Smooth muscle cell (in vitro differentiated cells): ENCODE measurements at regions not wholly inside any gene's neighbourhood (a gene's known extent, or its start where the extent isn't known, plus 50 kb on each side); places are given as distances from the start of the nearest gene placed in this dataset.
A peak's percentile ranks its signal among the peaks of the same experiment; 100 is the strongest.
"Not testable (repeated sequence)": the region's sequence is repeated elsewhere in the genome, so short reads cannot be mapped to it uniquely, and the experiment has no call there.

Experiments used
- DNase-seq: peaks from one replicate; lab custom pipeline; 2025; ENCODE audit not compliant: unreplicated experiment; lab: John Stamatoyannopoulos, UW
- H2AFZ ChIP-seq: fragments of 200-600 bp; sonication (generic); 2 replicates; pipeline ENCODE4 v1.6.0; 2016; ENCODE audit warnings: antibody characterized with exemption, low read depth, mild to moderate bottlenecking
- H3F3A ChIP-seq: fragments of 200-600 bp; sonication (generic); 2 replicates; pipeline ENCODE4 v1.6.0; 2017; ENCODE audit warnings: antibody characterized with exemption, low read depth
- H3K27ac ChIP-seq: fragments of 200-600 bp; sonication (generic); 2 replicates; pipeline ENCODE4 v1.5.1; 2016; ENCODE audit warnings: low read depth, mild to moderate bottlenecking
- H3K27me3 ChIP-seq: fragments of 200-600 bp; sonication (generic); 2 replicates; pipeline ENCODE4 v1.6.1; 2016; ENCODE audit warnings: low read depth, mild to moderate bottlenecking
- H3K36me3 ChIP-seq: fragments of 200-600 bp; sonication (generic); 2 replicates; pipeline ENCODE4 v1.5.1; 2016; ENCODE audit warnings: low read depth
- H3K4me1 ChIP-seq: fragments of 200-600 bp; sonication (generic); 2 replicates; pipeline ENCODE4 v1.5.1; 2016; ENCODE audit warnings: low read depth
- H3K4me2 ChIP-seq: fragments of 200-600 bp; sonication (generic); 2 replicates; pipeline ENCODE4 v1.6.0; 2016; ENCODE audit warnings: mild to moderate bottlenecking
- H3K4me3 ChIP-seq: fragments of 200-600 bp; sonication (generic); 2 replicates; pipeline ENCODE4 v1.5.1; 2016; ENCODE audit warnings: mild to moderate bottlenecking
- H3K79me2 ChIP-seq: fragments of 200-600 bp; sonication (generic); 2 replicates; pipeline ENCODE4 v1.6.0; 2016; ENCODE audit warnings: low read depth, mild to moderate bottlenecking
- H3K9ac ChIP-seq: fragments of 200-600 bp; sonication (generic); 2 replicates; pipeline ENCODE4 v1.6.0; 2016; ENCODE audit warnings: low read depth
- H3K9me3 ChIP-seq: fragments of 200-600 bp; sonication (generic); replicated peaks from 2 replicates; pipeline ENCODE4 v1.5.1; 2016; ENCODE audit warnings: low read depth
- H4K20me1 ChIP-seq: fragments of 200-600 bp; sonication (generic); 2 replicates; pipeline ENCODE4 v1.6.0; 2016; ENCODE audit warnings: low read depth
- CTCF ChIP-seq: fragments of 200-600 bp; sonication (generic); IDR thresholded peaks from 2 replicates; pipeline ENCODE4 v1.5.1; 2017; ENCODE audit warnings: borderline replicate concordance, mild to moderate bottlenecking, antibody characterized with exemption; ENCODE audit not compliant: insufficient read depth, poor library complexity, severe bottlenecking
- WGBS: methylation state at CpG from one replicate; pipeline ENCODE4 v1.1.7; 2016; ENCODE audit warnings: low lambda C conversion rate; 5-methylcytosine and 5-hydroxymethylcytosine counted together

DNA sequence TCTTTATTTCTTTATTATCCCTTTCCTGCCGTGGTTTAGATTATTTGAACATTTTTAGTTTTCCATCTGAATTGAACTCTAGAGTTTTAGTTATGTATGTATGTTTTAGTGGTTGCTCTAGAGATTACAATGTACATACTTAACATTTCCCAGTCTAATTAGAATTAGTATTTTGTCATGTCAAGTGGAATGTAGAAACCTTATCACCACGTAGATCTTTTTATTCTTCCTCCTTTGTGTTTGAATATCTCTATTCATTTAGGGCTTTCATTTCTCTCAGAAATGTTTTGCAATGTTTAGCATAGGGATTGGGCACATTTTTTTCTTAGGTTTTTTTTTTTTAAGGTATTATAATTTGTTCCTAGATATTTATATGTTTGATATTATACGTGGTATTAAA lies 73.1 kb upstream of the EZR start:
- WGBS: 79% methylated on average over 3 of the region's 3 CpGs
- H4K20me1 ChIP-seq: no peaks in the 10 kb centered on the region
- H3K4me3 ChIP-seq: no peak overlapping the region
- no peaks in the 10 kb centered on the region for H3K79me2 ChIP-seq
- no peaks in the 10 kb centered on the region for H3K36me3 ChIP-seq
- no peak overlapping the region for H3K9ac ChIP-seq
- no peak for DNase-seq
- no peaks in the 10 kb centered on the region for H3K9me3 ChIP-seq
- no peak overlapping the region for H2AFZ ChIP-seq
- no peaks in the 10 kb centered on the region for H3K27me3 ChIP-seq
- H3K4me1 ChIP-seq: peaks cover 9% of the 10 kb centered on the region
- no peak for TF ChIP-seq CTCF
- H3K4me2 ChIP-seq: no peak overlapping the region
- H3F3A ChIP-seq: no peaks in the 10 kb centered on the region
- no peak overlapping the region for H3K27ac ChIP-seq

DNA sequence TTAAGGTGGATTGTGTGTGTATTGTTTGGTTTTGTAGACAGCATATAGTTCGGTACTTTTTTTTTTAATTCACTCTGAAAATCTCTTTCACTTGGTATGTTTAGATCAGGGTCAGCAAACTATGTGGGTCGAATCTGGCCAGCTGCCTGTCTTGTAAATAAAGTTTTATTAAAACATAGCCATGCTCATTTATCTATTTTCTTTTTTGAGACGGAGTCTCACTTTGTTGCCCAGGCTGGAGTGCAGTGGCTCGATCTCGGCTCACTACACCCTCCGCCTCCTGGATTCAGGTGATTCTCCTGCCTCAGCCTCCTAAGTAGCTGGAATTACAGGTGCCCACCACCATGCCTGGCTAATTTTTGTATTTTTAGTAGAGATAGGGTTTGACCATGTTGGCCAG lies 72.4 kb upstream of the EZR start:
- not testable (repeated sequence) for H3F3A ChIP-seq, H3K9ac ChIP-seq, H3K27ac ChIP-seq, H3K79me2 ChIP-seq, H3K4me1 ChIP-seq, H3K4me3 ChIP-seq, H3K9me3 ChIP-seq, H3K4me2 ChIP-seq, H3K36me3 ChIP-seq, H2AFZ ChIP-seq, DNase-seq, H3K27me3 ChIP-seq, H4K20me1 ChIP-seq
- over 99% methylated on average over 6 of the region's 6 CpGs for WGBS

DNA sequence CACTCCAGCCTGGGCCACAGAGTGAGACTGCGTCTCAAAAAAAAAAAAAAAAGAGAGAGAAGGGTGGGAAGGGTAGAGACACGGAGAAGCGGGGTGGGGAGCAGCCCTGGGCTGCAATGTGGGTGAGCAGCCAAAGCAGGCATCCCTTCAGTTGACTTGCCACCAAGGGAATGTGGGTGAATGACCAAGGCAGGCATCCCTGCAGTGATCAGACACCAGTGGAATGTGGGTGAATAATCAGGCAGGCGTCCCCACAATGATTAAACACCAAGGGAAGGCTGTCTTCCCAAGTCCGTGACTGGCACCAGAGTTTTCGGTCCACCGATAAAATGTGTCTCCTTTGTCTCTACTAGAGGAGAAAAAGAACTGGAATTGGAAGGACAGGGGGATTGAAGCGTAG lies 69.0 kb upstream of the EZR start:
- not testable (repeated sequence) for H3K27me3 ChIP-seq, H3K4me1 ChIP-seq, H3K9ac ChIP-seq, H3K4me2 ChIP-seq, DNase-seq, H3K9me3 ChIP-seq, H2AFZ ChIP-seq, H3K4me3 ChIP-seq, H3F3A ChIP-seq, H3K27ac ChIP-seq, H3K36me3 ChIP-seq, H4K20me1 ChIP-seq, H3K79me2 ChIP-seq
- WGBS: 74% methylated on average over 8 of the region's 8 CpGs

DNA sequence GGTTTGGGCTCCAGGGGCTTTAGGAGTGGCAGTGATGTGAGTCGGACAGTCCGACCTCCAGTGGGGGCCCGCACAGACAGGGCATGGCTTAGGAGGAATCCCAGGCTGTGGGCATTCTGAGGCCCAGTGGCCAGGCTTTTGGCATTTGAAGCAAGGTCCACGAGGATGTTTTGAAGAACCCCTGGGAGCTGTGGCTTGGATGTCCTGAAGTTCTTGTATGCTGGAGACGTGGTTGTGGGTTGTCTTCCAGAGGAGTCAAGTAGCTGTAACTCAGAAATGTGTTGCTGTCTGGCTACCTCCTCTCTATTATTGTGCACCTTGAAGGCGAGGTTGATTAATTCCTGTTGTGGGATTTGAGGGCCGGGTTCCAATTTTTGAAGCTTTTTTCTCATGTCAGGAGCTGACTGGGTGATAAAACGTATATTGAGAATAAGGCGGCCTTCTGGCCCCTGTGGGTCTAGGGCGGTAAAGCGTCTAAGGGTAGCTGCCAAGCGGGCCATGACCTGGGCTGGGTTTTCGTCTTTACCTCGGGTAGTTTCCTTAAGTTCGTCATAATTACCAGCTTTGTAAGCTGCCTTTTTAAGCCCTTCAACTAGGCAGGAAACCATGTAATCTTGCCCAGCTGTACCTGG lies 67.3 kb upstream of the EZR start:
- H3K79me2 ChIP-seq, H2AFZ ChIP-seq, H3K4me3 ChIP-seq, H3K4me1 ChIP-seq, H3K4me2 ChIP-seq, H3K27me3 ChIP-seq, H4K20me1 ChIP-seq, H3K9me3 ChIP-seq, H3K36me3 ChIP-seq, H3F3A ChIP-seq, H3K9ac ChIP-seq, H3K27ac ChIP-seq, DNase-seq: not testable (repeated sequence)
- 86% methylated on average over 15 of the region's 15 CpGs for WGBS

DNA sequence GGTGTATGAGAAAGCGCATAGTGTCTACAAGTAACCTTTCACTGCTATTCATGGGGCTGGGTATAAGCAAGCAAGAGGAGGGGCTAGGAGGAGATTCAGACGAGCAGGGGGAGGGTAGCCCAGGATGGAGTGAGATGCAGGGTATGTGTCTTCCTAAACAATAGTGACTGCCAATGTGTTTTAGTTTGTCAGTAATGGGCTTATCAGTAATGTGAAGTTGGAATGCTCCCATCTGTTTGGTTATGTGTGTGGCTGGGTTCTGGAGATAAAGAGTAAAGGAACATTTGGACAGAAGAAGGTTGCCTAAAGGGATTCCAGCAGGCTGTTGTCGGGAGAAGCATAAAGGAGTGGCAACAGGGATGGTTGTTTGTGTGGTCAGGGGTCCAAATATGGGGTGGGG lies 62.7 kb upstream of the EZR start:
- H3K79me2 ChIP-seq, H3K27me3 ChIP-seq, H3F3A ChIP-seq, H3K4me2 ChIP-seq, H3K36me3 ChIP-seq, DNase-seq, H3K4me1 ChIP-seq, H3K9ac ChIP-seq, H2AFZ ChIP-seq, H4K20me1 ChIP-seq, H3K9me3 ChIP-seq, H3K27ac ChIP-seq, H3K4me3 ChIP-seq: not testable (repeated sequence)
- 49% methylated on average over 3 of the region's 3 CpGs for WGBS

- DNase-seq, H3K79me2 ChIP-seq, H3K9ac ChIP-seq, H3F3A ChIP-seq, H3K36me3 ChIP-seq, H3K4me3 ChIP-seq, H4K20me1 ChIP-seq, H2AFZ ChIP-seq, H3K9me3 ChIP-seq, H3K27me3 ChIP-seq, H3K4me1 ChIP-seq: not testable (repeated sequence)
- WGBS: 0% methylated on average over 1 of the region's 1 CpG
- peak overlapping the region; percentile 56 for H3K27ac ChIP-seq
- H3K4me2 ChIP-seq: peak overlapping the region; percentile 22
Observed at GRCh38 chr6:158881276-158881675, 62.1 kb upstream of the EZR start.
